K562 (cell line): ENCODE measurements at regions not wholly inside any gene's neighbourhood (a gene's known extent, or its start where the extent isn't known, plus 50 kb on each side); places are given as distances from the start of the nearest gene placed in this dataset.

Source experiments
- ATAC-seq: fragments of 200-7000 bp; cut with Tn5 transposase; 3 replicates; pipeline ENCODE4 v1.9.1; 2020; ENCODE audit warnings: moderate library complexity
- BruUV-seq: library from RNA; stranded (reverse); fragments of 400-500 nt; replicated peaks from 2 replicates; lab custom pipeline; 2021; lab: Mats Ljungman, UMichigan
- CTCF ChIA-PET: fragments of 300-600 bp; formaldehyde crosslinking; extraction: SDS; loops from one replicate; lab custom pipeline; 2021; ENCODE audit warnings: low intra/inter-chr PET ratio; lab: Yijun Ruan, JAX
- POLR2A ChIA-PET: fragments of 300-600, 350-650 bp; sonication (Branson Sonifier 250); formaldehyde crosslinking; extraction: SDS; loops from one replicate; lab custom pipeline; 2021; ENCODE audit warnings: antibody characterized with exemption, inconsistent platforms; lab: Yijun Ruan, JAX
- DNase-seq, 4 experiments: peaks; one replicate each; pipeline versions ENCODE4 v3.0.0 to v3.0.0-alpha.2; 2011 to 2018; ENCODE audit warnings: low spot score in 3 of 4, mixed read lengths in 3 of 4; ENCODE audit errors: extremely low read depth in 1 of 4
- FAIRE-seq: peaks from 2 replicates; lab custom pipeline; 2011; peaks lifted over from hg19 to GRCh38; lab: Jason Lieb, UNC
- H2AFZ ChIP-seq: 2 replicates; pipeline ENCODE4 v1.6.0; 2011; ENCODE audit warnings: low read depth, low read length, control low read depth, inconsistent platforms
- H3K27ac ChIP-seq: fragments of 200-600 bp; 3 replicates; pipeline ENCODE4 v1.8.0; 2011; ENCODE audit warnings: low read depth, mild to moderate bottlenecking, control low read depth, inconsistent platforms, low read length, moderate library complexity, mixed read lengths; ENCODE audit errors: extremely low read depth
- H3K27me3 ChIP-seq, 2 experiments: fragments of 300-600 bp in 1 of 2; 2 replicates in 1 of 2; 3 replicates in 1 of 2; pipeline versions ENCODE4 v1.6.0 to v1.8.0; 2011; ENCODE audit warnings: inconsistent platforms in 2 of 2, low read length in 2 of 2, mild to moderate bottlenecking in 1 of 2, mixed read lengths in 1 of 2, moderate library complexity in 1 of 2; ENCODE audit not compliant: control insufficient read depth in 2 of 2, insufficient read depth in 2 of 2
- H3K36me3 ChIP-seq: fragments of 300-600 bp; 3 replicates; pipeline ENCODE4 v1.8.0; 2011; ENCODE audit warnings: mild to moderate bottlenecking, low read length, inconsistent platforms; ENCODE audit not compliant: control insufficient read depth, insufficient read depth
- H3K4me1 ChIP-seq, 2 experiments: fragments of 200-600 bp in 1 of 2; replicated peaks in 1 of 2; 2 replicates in 1 of 2; 3 replicates in 1 of 2; pipeline versions ENCODE4 v1.5.1 to v1.8.0; 2011; ENCODE audit warnings: inconsistent platforms in 2 of 2, low read length in 2 of 2, mild to moderate bottlenecking in 1 of 2, mixed read lengths in 1 of 2, moderate library complexity in 1 of 2; ENCODE audit not compliant: control insufficient read depth in 2 of 2, insufficient read depth in 2 of 2
- H3K4me2 ChIP-seq: 2 replicates; pipeline ENCODE4 v1.6.1; 2011; ENCODE audit warnings: low read length, control low read depth, inconsistent platforms, mixed read lengths; ENCODE audit not compliant: insufficient read depth
- H3K4me3 ChIP-seq: fragments of 200-600 bp; sonication (generic), shearing (Covaris generic); 2 replicates; pipeline ENCODE4 v1.5.1; 2016; ENCODE audit warnings: control low read depth, inconsistent platforms
- H3K79me2 ChIP-seq: fragments of 200-600 bp; 3 replicates; pipeline ENCODE4 v1.8.0; 2011; ENCODE audit warnings: low read length, inconsistent platforms; ENCODE audit not compliant: control insufficient read depth, insufficient read depth
- H3K9ac ChIP-seq, 2 experiments: 2 replicates each; pipeline versions ENCODE4 v1.6.0 to v1.6.1; 2011; ENCODE audit warnings: low read depth in 2 of 2, low read length in 2 of 2, control low read depth in 1 of 2, inconsistent platforms in 1 of 2, mild to moderate bottlenecking in 1 of 2, mixed read lengths in 1 of 2; ENCODE audit not compliant: insufficient read depth in 1 of 2
- H3K9me1 ChIP-seq: one replicate; pipeline ENCODE4 v1.6.0; 2011; ENCODE audit warnings: inconsistent platforms, mild to moderate bottlenecking, low read length, moderate library complexity; ENCODE audit not compliant: control insufficient read depth, insufficient read depth
- H3K9me3 ChIP-seq: replicated peaks from 2 replicates; pipeline ENCODE4 v1.5.1; 2011; ENCODE audit warnings: low read depth, low read length, inconsistent platforms; ENCODE audit not compliant: control insufficient read depth, insufficient read depth
- H4K20me1 ChIP-seq: replicated peaks from 2 replicates; pipeline ENCODE4 v1.6.1; 2011; ENCODE audit warnings: low read length, inconsistent platforms, mixed read lengths; ENCODE audit not compliant: control insufficient read depth, insufficient read depth
- ARID2 ChIP-seq: fragments of 450-650 bp; IDR thresholded peaks from 2 replicates; pipeline ENCODE4 v1.6.1; 2017; ENCODE audit warnings: antibody characterized with exemption, mild to moderate bottlenecking
- DACH1 ChIP-seq: fragments of 450-650 bp; IDR thresholded peaks from 2 replicates; pipeline ENCODE4 v1.6.1; 2018; ENCODE audit not compliant: partially characterized antibody
- DEAF1 ChIP-seq: fragments of 450-650 bp; formaldehyde crosslinking; IDR thresholded peaks from 2 replicates; pipeline ENCODE4 v1.4.0; 2020; ENCODE audit warnings: mild to moderate bottlenecking, moderate library complexity
- GATAD2A ChIP-seq: fragments of 450-650 bp; IDR thresholded peaks from 2 replicates; pipeline ENCODE4 v1.6.1; 2017
- L3MBTL2 ChIP-seq: fragments of 450-650 bp; IDR thresholded peaks from 2 replicates; pipeline ENCODE4 v1.6.1; 2016; ENCODE audit warnings: mild to moderate bottlenecking, moderate library complexity
- LEF1 ChIP-seq: fragments of 450-650 bp; IDR thresholded peaks from 2 replicates; pipeline ENCODE4 v1.6.1; 2016; ENCODE audit warnings: mild to moderate bottlenecking
- MIER1 ChIP-seq: fragments of 450-650 bp; IDR thresholded peaks from 2 replicates; pipeline ENCODE4 v1.6.1; 2016; ENCODE audit warnings: antibody characterized with exemption, mild to moderate bottlenecking, low read depth
- TAF9B ChIP-seq: fragments of 450-650 bp; IDR thresholded peaks from 2 replicates; pipeline ENCODE4 v1.6.1; 2018; ENCODE audit warnings: mild to moderate bottlenecking; ENCODE audit not compliant: partially characterized antibody
- THRB ChIP-seq: fragments of 450-650 bp; formaldehyde crosslinking; conservative IDR thresholded peaks from 2 replicates; pipeline ENCODE4 v1.4.0; 2022; ENCODE audit warnings: mild to moderate bottlenecking, missing genetic modification characterization
- TSHZ1 ChIP-seq: fragments of 250-450 bp; sonication (Bioruptor Pico); IDR thresholded peaks from 2 replicates; pipeline ENCODE4 v1.4.0; 2020; ENCODE audit warnings: mild to moderate bottlenecking, moderate library complexity
- ZBTB11 ChIP-seq, 3 experiments: fragments of 200-800 bp in 1 of 3; fragments of 250-450 bp in 1 of 3; fragments of 450-650 bp in 1 of 3; sonication (Bioruptor Pico) in 1 of 3; sonication (Bioruptor generic) in 1 of 3; formaldehyde crosslinking in 1 of 3; IDR thresholded peaks; 2 replicates each; pipeline versions ENCODE4 v1.6.1 to v1.8.0; 2016 to 2022; ENCODE audit warnings: mild to moderate bottlenecking in 2 of 3, missing genetic modification characterization in 2 of 3, missing compliant biosample characterization in 1 of 3, moderate library complexity in 1 of 3
- ZNF197 ChIP-seq: fragments of 200-800 bp; sonication (Bioruptor generic); IDR thresholded peaks from 2 replicates; pipeline ENCODE4 v1.6.1; 2016; ENCODE audit warnings: low read depth, missing genetic modification characterization, missing compliant biosample characterization
- ZNF347 ChIP-seq: fragments of 450-650 bp; formaldehyde crosslinking; IDR thresholded peaks from 2 replicates; pipeline ENCODE4 v1.4.0; 2020; ENCODE audit warnings: low read depth, mild to moderate bottlenecking, moderate library complexity
- WGBS: fragments of 100-300 bp; shearing (Covaris generic); methylation state at CpG from one replicate; pipeline ENCODE4 v1.1.6; 2016; ENCODE audit warnings: low coverage, mixed read lengths; ENCODE audit not compliant: insufficient coverage; ENCODE audit errors: missing lambda C conversion rate; 5-methylcytosine and 5-hydroxymethylcytosine counted together
- in situ Hi-C: fragments of 300-500 bp; cut with MboI; formaldehyde crosslinking; loops from 4 replicates; pipeline ENCODE4 v1.15.0; 2018; ENCODE audit warnings: inconsistent platforms, mixed read lengths
- intact Hi-C: fragments of 100-400 bp; cut with micrococcal nuclease; formaldehyde crosslinking; loops from 2 replicates; pipeline ENCODE4 v1.14.2; 2022

- ATAC-seq (no peak), DNase-seq (no peak), FAIRE-seq (no peak)
- Histone ChIP-seq H2AFZ (no peak overlapping the region), H3K36me3 (peaks cover 5% of the 10 kb centered on the region; the same call in 2 of the 3 replicates), H3K27ac (no peak overlapping the region), H3K4me3 (no peak overlapping the region), H3K4me2 (no peak overlapping the region), H3K9me3 (no peaks in the 10 kb centered on the region), H3K9ac (no peak overlapping the region), H3K27me3 (no peaks in the 10 kb centered on the region; a peak in 1 of 5 replicates), H4K20me1 (no peaks in the 10 kb centered on the region), H3K79me2 (no peaks in the 10 kb centered on the region), H3K4me1 (no peaks in the 10 kb centered on the region), H3K9me1 (no peaks in the 10 kb centered on the region)
- ChIA-PET CTCF (no interaction called here), POLR2A (no interaction called here)
- 10% methylated on average over 4 of the region's 4 CpGs for WGBS
- intact Hi-C loops: no loop called here
- in situ Hi-C loops: no loop called here
- no TSS peak for BruUV-seq
- TF ChIP-seq GATAD2A (no peak), MIER1 (no peak), ARID2 (no peak), TSHZ1 (CRISPR knock-in tag) (no peak), LEF1 (no peak), ZBTB11 (CRISPR knock-in tag; IDR thresholded peaks at IDR 0.05) (no peak), DEAF1 (CRISPR knock-in tag) (no peak), TAF9B (no peak), L3MBTL2 (no peak), ZNF197 (CRISPR knock-in tag) (no peak), ZNF347 (CRISPR knock-in tag) (no peak), DACH1 (no peak), THRB (CRISPR knock-in tag) (no peak)
These were observed 347.3 kb downstream of the NPIPA8 start for GRCh38 chr16:17989255-17989654.
